ENCODE measurements at regions not wholly inside any gene's neighbourhood (a gene's known extent, or its start where the extent isn't known, plus 50 kb on each side); places are given as distances from the start of the nearest gene placed in this dataset.

GRCh38 chr5:39822020-39822419 lies 397.2 kb upstream of the DAB2 start (continued):
- TF ChIP-seq MAX (IDR thresholded peaks at IDR 0.05) (no peak), HMGXB4 (CRISPR knock-in tag; IDR thresholded peaks at IDR 0.05; ENCODE audit: borderline replicate concordance) (no peak), BHLHE40 (IDR thresholded peaks at IDR 0.05; ENCODE audit: low read depth, low read length) (no peak), EP300 (IDR thresholded peaks at IDR 0.05) (no peak), POLR2AphosphoS2 (conservative IDR thresholded peaks at IDR 0.05; ENCODE audit: low read length) (no peak)

DNA sequence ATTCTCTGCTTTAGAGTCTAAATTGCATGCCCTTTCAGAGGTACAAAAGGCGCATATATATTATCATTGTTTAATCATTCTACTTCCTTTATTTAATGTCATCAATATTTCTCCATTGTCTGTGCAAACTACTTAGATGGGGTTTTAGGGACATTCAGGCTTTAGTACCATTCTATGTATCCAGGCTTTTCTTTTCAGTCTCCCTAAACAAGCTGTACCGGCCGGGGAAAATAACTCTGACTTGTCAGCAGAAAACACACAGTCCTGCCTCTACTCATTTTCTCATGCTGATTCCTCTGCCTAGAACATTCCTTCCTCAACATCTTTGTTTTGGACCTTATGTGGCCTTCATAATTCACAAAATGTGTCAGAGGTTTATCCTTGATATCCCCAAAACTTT lies 392.1 kb upstream of the DAB2 start:
- no peak for TF ChIP-seq HOXB13 (CRISPR knock-in tag; IDR thresholded peaks at IDR 0.05; ENCODE audit: low read depth)
- no peak for TF ChIP-seq SREBF2 (IDR thresholded peaks at IDR 0.05)
- no peak for TF ChIP-seq CBX2 (IDR thresholded peaks at IDR 0.05; ENCODE audit: borderline replicate concordance, low read depth)
- TF ChIP-seq CEBPB (IDR thresholded peaks at IDR 0.05), result no peak
- no peak for TF ChIP-seq EP300 (IDR thresholded peaks at IDR 0.05)
- TF ChIP-seq TFCP2L1 (CRISPR knock-in tag; IDR thresholded peaks at IDR 0.05), result no peak
- Histone ChIP-seq H3K9me3 (no peaks in the 10 kb centered on the region), H3K27ac (no peak overlapping the region), H3K4me1 (no peaks in the 10 kb centered on the region), H3K4me3 (no peak overlapping the region), H3K4me2 (no peak overlapping the region)
- POLR2A ChIA-PET, result no interaction called here
- CTCF ChIA-PET, result interaction anchor here (0.7 kb wide), 1 partner anchor 103 kb away, joined by 3 read pairs; no protein-coding TSS in a partner anchor
- 94% methylated on average over 3 of the region's 3 CpGs for WGBS (ENCODE audit: missing lambda C conversion rate)
- ATAC-seq (no peak), DNase-seq (ENCODE audit: low read depth in 1 of 2, low spot score in 1 of 2) (no peak), FAIRE-seq (no peak)

- H3K4me2 ChIP-seq, result no peak overlapping the region
- CTCF ChIA-PET, result interaction anchor here (0.5 kb wide), 1 partner anchor 208 kb away, joined by 3 read pairs; no protein-coding TSS in a partner anchor
- ATAC-seq (no peak), DNase-seq (ENCODE audit: low read depth in 1 of 2, low spot score in 1 of 2) (no peak), FAIRE-seq (no peak)
- WGBS (ENCODE audit: missing lambda C conversion rate), result 57% methylated on average over 5 of the region's 5 CpGs
- POLR2A ChIA-PET, result no interaction called here
- H3K4me3 ChIP-seq, result no peak overlapping the region
- no peak overlapping the region for H3K27ac ChIP-seq
- TF ChIP-seq CHD4 (IDR thresholded peaks at IDR 0.05; ENCODE audit: borderline replicate concordance) (no peak), MAFK (IDR thresholded peaks at IDR 0.05; ENCODE audit: partially characterized antibody) (no peak), RFX5 (IDR thresholded peaks at IDR 0.05) (no peak), HMGXB4 (CRISPR knock-in tag; IDR thresholded peaks at IDR 0.05; ENCODE audit: borderline replicate concordance) (no peak), NFE2L2 (conservative IDR thresholded peaks at IDR 0.05; ENCODE audit: low read length) (no peak), JUNB (IDR thresholded peaks at IDR 0.05) (no peak), TFCP2L1 (CRISPR knock-in tag; IDR thresholded peaks at IDR 0.05) (no peak), TP53 (CRISPR knock-in tag; IDR thresholded peaks at IDR 0.05) (no peak), CBX2 (IDR thresholded peaks at IDR 0.05; ENCODE audit: borderline replicate concordance, low read depth) (no peak), RARB (CRISPR knock-in tag; IDR thresholded peaks at IDR 0.05) (no peak), PHF8 (IDR thresholded peaks at IDR 0.05; ENCODE audit: borderline replicate concordance, low read depth) (no peak), HES2 (IDR thresholded peaks at IDR 0.05) (no peak), NPAS2 (CRISPR knock-in tag; IDR thresholded peaks at IDR 0.05; ENCODE audit: borderline replicate concordance) (no peak), ZNF302 (CRISPR knock-in tag; IDR thresholded peaks at IDR 0.05) (no peak), KDM5A (IDR thresholded peaks at IDR 0.05) (no peak)
- TF ChIP-seq, protein P1, sequence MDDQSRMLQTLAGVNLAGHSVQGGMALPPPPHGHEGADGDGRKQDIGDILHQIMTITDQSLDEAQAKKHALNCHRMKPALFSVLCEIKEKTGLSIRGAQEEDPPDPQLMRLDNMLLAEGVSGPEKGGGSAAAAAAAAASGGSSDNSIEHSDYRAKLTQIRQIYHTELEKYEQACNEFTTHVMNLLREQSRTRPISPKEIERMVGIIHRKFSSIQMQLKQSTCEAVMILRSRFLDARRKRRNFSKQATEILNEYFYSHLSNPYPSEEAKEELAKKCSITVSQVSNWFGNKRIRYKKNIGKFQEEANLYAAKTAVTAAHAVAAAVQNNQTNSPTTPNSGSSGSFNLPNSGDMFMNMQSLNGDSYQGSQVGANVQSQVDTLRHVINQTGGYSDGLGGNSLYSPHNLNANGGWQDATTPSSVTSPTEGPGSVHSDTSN (IDR thresholded peaks at IDR 0.05), result no peak
- no peaks in the 10 kb centered on the region for H3K9me3 ChIP-seq
- H3K4me1 ChIP-seq, result no peaks in the 10 kb centered on the region
Observed at GRCh38 chr5:39816156-39816845, 391.5 kb upstream of the DAB2 start.
